HG03097 (cell line): ENCODE measurements at regions not wholly inside any gene's neighbourhood (a gene's known extent, or its start where the extent isn't known, plus 50 kb on each side); places are given as distances from the start of the nearest gene placed in this dataset.
A peak's percentile ranks its signal among the peaks of the same experiment; 100 is the strongest.

Experiments used
- ATAC-seq: cut with Tn5 transposase; IDR thresholded peaks from one replicate; pipeline ENCODE4 v1.9.1; 2021; ENCODE audit not compliant: unreplicated experiment, low FRiP score

DNA sequence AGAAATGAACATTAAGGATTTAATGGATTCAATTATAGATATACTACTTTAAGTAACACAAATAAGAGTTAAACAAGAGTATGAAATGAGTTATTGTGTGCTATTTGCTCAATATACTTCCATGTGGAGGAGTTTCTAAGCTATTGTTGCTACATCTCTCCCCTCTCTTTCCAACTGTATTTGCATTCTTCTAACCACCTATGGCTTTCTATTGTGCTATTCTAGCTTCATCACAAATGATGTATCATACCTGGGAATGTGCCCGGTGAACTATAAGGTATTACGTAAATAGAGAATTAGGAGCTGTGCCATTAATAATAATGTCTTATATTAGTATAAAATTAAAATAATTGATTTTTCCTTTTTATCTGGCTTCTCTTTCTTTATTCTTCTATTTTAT lies 87.1 kb upstream of the PLEKHG7 start:
- ATAC-seq, result no peak

DNA sequence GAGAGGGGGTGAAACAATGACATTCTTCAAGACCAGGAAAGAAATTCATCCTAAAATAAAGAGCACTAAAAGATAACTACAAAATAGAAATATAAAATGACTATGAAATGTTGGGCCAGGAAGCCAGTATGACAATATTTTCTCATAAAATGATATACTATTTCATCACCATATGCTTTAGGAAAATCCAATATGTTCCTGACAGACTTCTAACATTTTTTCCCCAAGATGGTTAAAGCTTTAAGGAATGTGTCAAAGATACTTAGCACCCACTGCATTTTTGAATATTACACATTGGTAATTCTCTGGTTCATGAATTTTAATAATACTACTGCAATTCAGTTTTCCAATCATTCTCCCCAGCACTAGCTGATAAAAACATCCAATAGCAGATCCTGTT lies 87.7 kb upstream of the PLEKHG7 start:
- ATAC-seq, result no peak

DNA sequence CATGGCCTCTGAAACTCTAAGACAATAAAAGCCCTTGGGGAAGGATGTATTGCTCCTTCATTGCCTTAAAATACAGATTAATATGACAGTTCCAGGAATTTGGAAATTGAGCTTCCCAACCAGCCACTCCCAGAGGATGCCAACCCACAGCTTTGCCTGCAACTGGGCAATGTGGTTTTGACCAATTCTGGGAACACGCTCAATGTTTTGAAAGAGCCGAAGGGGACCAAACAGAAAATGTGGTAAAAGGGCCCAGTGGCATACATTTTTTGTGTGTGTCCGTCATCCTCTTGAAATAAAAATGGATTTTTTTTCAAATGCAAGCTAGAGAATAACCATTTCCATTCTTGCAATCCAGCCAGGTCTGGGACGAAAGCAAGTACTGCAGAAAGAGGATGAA lies 88.3 kb upstream of the PLEKHG7 start:
- ATAC-seq, result no peak

DNA sequence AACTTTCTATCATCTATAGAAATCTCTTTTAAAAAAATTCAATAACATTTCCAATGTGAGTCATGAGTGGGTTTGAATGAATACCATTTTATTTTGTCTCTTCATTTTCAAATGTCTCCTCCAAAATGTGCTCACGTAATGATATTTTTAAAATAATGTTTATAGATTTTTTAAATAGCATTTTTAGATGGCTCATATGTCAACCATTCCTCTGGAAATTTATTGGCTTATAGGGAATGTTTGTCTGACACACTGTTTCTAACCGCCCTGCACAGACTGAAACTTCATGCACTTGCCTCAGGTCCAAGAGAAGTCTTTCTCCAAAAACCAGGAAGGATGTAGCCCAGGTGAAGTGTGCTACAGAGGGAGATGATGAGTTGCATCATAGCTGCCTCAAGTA lies 88.8 kb upstream of the PLEKHG7 start:
- no peak for ATAC-seq

DNA sequence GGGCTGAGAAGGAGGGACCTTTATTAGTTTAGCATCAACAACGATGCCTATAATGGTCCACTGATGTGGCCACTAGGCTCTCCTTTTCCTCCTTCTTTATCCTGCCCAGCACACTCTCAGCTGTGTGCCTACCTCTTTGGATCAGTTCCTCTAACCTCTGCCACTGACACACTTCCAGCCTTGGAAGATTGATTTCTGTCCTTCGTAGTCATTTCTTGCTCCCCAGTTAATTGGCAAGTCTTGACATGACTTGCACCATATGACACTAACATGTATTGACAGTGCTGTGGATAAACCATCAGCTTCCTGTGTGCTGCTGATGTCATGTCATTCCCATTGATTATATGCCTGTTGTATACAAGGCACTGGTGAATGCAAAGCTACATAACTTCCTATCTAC lies 90.2 kb upstream of the PLEKHG7 start:
- no peak for ATAC-seq

DNA sequence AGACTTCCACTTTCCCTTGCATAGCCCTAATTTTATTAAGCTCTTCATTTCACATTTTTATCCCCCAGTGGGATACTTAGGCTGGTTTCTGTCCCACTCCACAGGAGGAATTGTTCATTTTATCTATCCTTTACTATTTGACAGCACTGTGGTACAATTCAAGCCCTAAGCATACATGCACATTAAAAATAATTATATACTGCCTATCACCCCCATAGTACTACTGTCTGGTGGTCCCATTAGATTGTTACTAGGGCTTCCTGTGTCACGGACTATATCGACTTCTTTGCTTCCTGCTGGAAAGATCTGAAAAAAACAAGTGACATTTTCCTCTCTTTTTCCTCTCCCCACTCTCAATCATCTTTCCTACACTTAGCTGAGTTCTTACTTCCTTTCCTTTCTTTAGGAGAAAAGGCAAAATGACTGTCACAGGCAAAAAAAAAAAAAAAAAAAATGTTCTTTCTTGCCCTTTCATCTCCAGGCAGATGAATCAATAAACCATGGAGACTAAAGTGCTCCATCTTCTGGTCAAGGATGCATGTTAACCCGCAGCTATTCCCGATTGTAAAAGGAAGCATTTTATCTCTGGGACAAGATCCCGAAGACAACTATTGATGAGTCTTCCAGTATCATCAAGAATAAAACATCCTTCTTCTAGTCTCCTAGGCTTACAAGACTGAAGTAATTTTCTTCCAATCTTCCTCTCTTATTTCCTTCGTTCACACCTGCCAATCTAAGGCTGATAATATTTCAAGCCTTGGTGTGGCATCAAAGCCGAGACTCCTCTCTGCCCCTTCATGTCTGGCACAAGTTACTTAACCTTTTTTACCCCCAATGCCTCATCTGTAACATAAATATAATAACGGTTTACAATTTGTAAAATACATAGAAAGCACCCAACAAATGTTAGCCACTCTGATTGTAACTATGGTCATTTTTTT lies 94.4 kb upstream of the PLEKHG7 start:
- no peak for ATAC-seq

DNA sequence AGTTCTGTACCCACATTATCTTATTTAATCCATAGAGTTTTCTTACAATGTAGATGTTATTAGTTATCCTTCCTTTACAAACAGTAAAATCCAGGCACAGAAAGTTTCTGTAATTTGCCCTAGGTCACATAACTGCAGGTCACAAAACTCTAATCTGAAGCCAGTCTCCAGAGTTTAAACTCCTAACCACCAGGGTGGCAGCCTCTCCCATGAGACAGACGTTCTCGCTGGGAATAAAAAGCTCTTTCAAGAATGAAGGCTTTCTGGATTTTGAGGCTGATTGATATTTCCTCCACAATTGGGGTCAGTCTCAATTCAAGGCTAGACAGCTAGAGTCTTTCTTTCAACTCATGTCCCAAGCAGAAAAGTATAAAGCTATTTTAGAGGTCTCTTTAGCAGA lies 95.8 kb upstream of the PLEKHG7 start:
- no peak for ATAC-seq

DNA sequence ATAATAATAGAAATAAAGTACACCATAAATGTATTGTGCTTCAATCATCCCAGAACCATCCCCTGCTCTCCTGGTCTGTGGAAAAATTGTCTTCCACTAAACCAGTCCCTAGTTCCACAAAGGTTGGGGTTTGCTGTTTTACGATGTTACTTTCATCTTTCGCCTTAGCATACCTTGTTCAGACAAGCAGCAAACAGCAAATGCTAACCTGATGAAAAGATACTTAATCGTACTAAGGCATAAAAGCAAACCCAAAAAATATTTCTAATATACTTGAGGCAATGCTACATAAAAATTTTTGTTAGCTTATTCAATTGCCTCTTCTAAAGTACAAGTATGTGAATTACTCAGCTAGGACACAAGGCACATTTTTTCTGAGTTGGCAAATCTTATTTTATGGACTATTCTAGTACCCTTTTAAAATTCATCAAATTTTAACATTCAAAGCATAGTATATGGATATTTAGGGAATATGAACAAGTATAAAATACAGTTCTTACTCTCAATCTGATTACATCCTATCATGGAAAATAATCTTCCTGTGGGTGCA lies 97.1 kb upstream of the PLEKHG7 start:
- no peak for ATAC-seq

DNA sequence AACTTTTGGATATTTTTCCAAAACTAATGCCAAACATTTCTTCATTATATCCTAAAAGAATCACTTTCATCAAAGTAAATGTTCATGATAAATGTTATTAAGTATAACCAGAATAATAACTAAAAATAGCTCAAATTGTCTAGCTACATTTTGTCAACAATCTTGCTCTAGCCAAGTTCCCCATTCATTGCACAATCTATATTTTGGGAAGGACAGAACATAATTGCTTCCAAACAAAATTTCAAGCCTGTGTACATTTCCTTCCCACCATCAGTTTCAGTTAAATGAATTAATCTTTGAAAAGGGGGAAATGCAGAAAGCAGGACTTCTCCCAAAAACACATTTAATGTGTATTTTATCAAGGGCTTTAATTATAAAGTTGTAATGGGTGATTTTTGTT lies 98.0 kb upstream of the PLEKHG7 start:
- ATAC-seq, result no peak

DNA sequence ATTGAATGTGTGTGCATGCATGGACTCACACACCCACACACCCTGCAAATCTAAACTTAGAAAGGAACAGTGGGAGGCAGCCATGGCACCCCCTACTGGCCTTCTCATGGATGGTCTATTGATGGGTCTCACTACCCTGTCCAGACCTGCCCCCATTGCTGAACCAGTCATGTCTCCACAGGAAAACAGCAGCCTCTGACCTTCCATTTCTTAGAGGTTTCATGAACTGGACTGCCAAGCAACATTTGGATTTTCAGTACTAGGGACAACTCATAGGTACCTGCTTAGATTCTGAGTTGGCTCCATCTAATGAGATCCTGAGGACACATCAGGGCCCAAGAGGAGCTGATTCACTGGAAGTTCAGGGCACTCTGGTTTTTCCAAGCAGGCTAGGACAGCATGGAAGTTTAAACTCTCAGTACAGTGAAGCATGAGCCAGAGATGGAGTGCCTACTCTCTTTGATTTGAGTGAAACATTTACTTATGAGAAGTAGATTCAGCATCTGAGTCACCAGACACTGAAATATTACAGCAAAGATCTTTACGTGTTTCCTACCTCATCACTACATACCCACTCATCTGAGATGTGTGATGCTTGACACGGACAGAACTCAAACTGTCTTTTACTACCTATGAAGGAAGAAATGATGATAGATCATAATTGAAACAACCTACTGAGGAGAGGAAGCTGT lies 98.9 kb upstream of the PLEKHG7 start:
- ATAC-seq, result no peak

DNA sequence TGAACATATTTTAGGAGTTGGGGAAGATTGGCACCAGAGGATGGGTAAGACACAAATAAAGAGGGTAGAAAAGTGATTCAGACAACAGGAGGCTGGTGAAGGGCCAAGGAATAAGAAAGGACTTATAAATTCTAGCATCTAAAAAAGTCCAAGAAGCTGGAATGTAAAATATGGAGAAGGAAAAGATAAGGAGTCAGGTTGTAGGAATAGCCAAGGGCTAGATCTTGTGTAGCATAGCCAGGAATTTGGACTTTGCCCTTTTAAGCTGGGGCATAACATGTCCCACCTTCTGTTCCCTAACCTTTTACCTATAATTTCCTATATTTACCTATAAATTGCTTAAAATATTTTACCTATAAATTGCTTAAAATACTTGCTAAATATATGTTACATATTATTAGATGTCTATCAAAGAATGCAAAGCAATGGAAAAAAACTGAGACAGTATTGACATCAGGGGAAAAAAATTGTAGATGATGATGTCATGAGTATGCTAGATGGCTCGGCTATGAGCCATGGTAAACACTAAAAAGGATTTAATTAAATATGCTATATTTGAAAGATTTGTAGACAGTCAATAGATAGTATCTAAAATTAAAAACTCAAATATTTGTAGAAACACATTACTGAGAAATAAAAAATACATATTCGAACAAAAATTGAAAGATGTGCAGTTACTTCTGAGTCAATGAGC lies 99.7 kb upstream of the PLEKHG7 start:
- ATAC-seq, result no peak

DNA sequence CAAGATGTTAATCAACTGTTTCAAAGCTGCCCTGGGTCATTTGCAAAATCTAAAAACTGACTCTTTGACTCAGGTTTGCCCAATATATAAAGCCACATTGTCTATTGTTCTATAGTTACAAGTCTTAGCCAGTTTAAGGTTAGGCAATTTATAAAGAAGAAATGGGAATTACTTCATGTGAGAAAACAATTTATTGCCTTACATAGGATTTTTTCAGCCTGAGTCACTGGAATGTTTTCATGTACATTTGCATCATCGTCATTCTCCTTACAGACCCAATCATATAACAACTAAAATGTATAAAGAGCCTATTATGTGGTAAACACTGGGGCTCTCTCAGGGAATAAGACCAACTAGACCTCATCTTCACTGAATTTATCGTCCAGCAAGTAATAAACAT lies 100.3 kb upstream of the PLEKHG7 start:
- ATAC-seq, result no peak

DNA sequence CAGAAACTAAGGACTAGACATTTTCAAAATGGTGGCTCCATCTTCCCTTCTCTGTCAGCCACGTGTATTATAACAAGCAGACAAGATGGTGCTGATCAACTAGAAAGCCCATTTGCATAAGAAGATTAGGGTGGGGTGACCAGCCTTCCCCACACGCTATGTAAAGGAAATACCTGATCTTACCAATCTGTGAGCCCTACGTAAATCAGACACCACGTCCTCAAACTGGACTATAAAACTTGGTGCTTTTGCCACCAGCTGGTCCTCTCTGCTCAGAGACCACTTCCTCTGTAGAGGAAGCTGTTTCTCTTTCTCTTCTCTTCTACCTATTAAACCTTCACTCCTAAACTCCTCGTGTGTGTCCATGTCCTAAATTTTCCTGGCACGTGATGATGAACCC lies 101.1 kb upstream of the PLEKHG7 start:
- no peak for ATAC-seq

DNA sequence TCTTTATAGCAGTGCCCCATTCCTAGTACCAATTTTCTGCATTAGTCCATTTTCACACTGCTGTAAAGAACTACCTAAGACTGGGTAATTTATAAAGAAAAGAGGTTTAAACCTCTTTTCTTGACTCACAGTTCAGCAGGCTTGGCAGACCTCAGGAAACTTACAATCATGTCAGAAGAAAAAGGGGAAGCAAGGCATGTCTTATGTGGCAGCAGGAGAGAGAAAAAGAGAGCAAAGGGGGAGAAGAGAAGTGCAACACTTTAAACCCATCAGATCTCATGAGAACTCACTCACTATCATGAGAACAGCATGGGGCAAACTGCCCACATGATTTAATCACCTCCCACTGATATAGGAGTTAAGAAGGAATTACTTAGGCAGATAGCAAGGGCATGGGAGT lies 101.6 kb upstream of the PLEKHG7 start:
- no peak for ATAC-seq

DNA sequence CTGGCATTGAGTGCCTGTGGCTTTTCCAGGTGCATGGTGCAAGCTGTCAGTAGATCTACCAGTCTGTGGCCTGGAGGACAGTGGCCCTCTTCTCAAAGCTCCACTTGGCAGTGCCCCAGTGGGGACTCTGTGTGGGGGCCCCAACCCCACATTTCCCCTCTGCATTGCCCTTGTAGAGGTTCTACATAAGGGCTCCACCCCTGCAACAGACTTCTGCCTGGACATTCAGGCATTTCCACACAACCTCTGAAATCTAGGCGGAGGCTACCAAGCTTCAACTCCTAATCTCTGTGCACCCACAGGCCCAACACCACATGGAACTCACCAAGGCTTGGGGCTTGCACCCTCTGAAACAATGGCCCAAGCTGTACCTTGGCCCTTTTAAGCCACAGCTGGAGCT lies 102.7 kb upstream of the PLEKHG7 start:
- ATAC-seq, result no peak

DNA sequence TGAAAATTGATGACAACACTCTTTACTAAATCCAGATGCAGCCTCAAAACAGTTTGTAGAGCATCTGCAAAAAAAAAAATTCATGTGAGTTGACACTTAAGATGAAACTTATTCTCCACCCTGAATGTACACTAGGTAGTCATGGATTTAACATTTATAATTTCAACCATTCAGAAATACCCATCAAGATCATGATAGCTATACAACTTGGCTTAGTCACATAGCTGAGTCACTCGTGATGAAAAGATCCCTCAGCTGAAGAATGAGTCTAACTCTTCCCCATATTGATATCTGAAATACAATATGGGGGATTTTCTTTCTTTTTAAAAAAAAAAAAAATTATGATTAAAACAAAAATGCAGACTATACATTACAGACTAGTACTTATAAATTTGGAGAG lies 104.8 kb upstream of the PLEKHG7 start:
- no peak for ATAC-seq

DNA sequence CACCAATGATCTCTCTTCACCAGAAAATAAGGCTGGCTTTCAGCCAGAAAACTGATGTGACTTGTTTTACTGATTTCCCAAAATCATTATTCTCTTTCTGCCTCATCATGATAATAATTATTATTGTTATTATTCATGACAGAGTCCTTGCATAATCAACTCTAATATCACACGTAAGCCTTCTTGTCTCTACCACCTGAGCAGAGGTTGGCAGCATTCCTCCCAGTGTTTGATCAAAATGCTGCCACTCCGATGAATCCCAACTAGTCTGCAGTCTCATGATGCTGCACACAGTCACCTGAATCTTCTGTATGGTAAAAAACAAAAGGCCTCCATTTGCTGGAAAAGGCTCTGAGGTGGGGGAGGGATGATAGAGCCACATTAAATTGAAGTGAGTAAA lies 105.7 kb upstream of the PLEKHG7 start:
- ATAC-seq, result no peak

DNA sequence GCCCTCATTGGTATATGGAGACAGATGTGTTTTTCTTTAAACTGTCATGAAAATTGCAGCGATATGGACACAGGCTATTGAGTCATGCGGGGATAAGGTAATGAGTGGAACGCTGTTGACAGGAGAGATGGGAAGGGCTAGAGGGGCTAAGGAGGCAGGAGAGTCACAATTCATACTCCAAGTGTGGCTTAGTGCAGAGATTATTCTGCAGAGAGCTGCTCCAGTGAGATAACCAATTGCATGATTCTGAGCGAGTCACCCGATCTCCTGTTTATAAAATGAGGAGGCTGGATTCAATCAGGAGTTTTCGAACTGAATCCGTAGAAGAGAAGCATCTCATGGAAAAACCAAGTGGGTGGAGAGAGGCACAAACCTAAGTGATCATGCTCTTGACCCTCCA lies 106.4 kb upstream of the PLEKHG7 start:
- no peak for ATAC-seq

DNA sequence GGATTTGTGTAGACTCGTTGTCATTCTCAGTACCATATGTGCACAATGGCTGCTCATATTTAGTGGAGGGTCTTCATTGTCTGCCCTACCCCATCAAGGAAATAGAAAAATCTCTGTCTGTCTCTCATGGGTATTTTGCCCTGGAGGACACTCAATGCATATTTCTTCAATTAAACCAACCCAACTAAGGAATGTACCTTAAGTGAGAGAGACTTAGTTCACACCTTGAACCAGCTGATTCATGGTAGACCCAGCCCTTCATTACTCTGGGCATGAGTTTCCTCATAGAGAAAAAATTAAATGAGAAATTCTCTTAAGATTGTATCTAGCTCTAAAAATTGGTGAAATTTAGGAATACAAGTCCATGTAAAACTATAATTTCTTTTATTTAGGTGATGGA lies 107.1 kb upstream of the PLEKHG7 start:
- ATAC-seq, result no peak

DNA sequence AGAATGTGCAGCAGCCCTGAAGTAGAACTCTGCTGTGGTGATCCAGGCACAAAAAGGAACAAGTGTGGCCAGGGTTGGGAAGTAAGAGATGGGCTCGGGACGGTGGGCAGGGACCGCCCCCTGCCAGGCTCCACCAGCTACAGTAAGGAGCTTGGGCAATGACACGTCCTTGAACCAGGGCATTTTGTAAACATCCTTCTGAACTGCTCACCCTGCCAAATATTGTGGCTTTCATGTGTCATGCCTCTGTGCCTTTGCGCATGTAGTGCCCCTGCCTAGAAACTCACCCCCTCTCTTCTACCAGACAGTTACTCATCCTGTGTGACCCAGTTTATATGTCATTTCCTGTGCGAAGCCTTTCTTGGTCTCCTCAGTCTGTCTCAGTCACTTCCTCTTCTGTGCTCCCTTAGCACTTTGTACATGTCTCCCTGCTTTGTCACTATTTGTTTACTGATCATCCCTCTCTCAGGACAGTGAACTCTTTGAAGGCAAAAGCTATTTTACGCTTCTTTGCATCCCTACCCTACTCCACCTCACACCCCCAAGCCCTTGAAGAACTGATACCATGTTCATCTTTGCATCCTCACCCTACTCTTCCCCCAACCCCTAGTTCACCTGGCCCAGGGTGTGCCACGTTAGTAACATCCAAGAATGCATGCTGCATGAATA lies 108.9 kb upstream of the PLEKHG7 start:
- ATAC-seq, result peak; percentile 100
